NCI-H524 (cell line): ENCODE measurements at regions not wholly inside any gene's neighbourhood (a gene's known extent, or its start where the extent isn't known, plus 50 kb on each side); places are given as distances from the start of the nearest gene placed in this dataset.
"Not testable (repeated sequence)": the region's sequence is repeated elsewhere in the genome, so short reads cannot be mapped to it uniquely, and the experiment has no call there.

Source experiments
- DNase-seq, 2 experiments: peaks; one replicate each; lab custom pipeline; 2025; lab: John Stamatoyannopoulos, UW

DNA sequence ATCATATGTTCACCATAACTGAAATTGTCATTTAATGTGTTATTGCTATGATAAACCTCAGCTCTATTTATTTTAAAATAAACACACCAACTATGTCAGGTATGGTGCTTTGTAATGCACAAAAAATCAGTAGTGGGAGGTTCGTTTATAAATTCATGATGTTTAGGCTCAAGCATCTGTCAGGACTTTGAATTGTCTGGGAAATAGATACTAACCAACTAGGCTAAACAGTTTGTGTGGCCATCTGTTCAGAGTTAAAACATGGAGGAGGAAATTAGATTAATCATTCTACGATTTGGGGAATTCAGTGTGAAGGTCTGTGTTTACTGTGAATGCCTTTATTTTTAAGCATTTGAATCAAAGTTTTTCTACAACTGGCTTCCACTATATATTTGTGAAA, 212.6 kb upstream of the FZD8 start:
- DNase-seq = peak; percentile 15 to 65

DNA sequence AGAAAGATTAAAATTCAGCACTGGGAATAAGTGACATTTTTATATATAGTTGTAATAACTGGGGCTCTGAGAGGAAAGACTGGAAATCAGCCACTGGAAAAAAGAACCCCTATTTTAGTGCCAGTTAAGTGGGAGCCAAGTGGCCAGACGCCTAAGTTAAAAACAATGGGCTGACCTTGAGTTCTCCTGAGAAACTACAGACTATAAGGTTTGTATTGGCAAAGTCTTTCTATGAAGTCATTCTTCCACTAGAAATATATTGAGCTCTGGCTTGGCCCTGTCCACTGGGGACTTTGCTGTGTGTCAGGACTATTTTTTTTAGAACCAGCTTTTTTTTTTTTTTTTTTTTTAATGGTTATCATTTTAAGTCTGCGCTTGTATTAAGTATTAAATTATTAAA, 210.6 kb upstream of the FZD8 start:
- DNase-seq = no peak

DNA sequence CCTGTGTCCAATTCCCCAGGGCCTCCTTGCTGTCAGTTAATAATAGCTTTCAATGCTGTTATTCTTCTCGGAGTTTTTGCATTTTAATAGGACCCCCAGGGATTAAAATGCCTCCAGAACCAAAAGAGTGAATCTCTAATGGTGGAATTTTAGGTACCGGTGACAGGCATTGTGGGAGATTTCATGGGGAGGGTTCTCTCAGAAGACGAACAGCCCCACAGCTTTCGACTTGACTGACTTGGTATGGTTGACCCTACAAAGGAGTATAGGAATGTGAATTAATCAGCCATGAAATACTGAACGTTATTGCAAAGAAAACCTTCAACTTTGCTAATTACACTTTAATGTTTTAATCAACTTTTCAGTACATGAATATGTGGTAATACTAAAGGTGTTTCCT, 206.3 kb upstream of the FZD8 start:
- no peak for DNase-seq

DNA sequence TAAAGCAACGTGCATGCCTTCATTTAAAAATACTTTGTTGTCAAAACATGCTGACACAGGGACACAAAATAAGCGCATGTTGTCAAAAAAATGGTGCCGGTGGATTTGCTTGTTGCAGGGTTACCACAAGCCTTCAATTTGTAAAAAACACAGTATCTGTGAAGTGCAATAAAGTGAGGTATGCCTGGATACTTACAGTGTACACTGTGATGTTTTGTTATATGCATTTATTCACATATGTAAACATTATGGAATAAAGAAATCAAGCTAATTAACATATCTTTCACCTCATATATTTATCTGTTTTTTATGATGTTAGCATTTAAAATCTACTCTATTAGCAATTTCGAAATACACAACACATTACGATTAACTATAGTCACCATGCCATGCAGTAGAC, 202.6 kb upstream of the FZD8 start:
- no peak for DNase-seq

DNA sequence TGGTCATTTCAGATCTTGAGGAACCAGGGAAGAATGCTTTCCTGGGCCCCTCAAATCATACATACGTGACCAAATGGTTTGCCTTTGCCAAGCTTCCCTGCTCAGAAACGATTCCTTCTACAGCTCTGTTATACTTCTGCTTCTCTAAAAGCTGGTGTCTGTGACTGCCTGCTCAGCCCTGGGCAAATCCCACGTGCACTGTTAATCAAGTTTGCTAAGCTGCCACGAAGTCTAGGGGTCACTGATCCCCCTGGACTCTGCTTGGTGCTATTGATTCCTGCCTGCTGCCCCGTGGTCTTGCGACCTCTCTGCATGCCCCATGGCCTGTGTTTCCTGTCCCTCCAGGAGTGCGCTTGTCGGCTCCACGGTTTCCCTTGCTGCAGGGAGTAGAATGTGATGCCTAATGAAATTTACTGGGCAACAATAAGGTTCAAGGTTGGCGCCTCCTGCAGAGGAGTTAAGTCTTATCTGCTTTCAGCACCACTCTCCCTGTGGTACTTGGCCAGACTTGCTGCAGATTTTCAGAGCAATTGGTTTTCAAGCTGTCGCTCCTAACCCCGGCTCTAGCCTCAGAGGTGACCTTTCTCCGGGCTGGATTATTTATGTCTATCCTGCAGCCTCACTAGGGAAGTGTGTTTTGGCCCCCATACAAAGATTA, 201.6 kb upstream of the FZD8 start:
- no peak for DNase-seq

DNA sequence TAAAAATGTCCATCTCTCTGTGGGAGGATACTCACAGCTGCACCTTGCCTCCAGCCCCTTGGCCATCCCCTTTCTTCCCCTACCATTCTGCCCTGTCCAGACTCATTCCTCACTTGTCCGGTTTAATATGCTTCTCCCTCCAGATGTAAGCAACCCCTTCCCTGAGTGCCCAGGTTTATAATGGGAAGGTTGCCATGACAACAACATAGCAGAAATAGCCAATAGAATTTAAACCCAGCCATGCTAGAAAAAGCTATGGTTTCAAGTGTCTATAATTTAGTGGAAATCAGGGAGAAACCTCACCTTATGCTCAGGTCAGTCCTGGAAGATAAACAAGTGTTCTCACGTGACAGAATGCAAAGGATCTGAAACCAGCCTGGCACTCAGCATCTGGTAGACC, 196.0 kb upstream of the FZD8 start:
- DNase-seq = peak in 1 of 2 experiments; percentile 30

DNA sequence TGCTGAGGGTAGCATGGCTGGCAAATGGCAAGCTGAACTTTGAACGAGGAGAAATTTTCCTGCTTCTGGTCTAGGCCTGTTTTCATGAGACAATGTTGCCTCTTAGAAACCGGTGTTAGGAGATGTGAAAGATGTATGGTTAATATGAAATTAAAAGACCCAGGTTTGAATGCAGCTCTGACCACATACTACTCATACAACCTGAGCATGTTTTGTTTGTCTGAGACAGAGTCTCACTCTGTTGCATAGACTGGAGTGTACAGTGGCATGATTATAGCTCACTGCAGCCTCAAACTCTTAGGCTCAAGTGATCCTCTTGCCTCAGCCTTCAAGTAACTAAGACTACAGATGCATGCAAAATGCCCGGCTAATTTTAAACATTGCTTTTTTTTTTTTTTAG, 193.4 kb upstream of the FZD8 start:
- no peak for DNase-seq

DNA sequence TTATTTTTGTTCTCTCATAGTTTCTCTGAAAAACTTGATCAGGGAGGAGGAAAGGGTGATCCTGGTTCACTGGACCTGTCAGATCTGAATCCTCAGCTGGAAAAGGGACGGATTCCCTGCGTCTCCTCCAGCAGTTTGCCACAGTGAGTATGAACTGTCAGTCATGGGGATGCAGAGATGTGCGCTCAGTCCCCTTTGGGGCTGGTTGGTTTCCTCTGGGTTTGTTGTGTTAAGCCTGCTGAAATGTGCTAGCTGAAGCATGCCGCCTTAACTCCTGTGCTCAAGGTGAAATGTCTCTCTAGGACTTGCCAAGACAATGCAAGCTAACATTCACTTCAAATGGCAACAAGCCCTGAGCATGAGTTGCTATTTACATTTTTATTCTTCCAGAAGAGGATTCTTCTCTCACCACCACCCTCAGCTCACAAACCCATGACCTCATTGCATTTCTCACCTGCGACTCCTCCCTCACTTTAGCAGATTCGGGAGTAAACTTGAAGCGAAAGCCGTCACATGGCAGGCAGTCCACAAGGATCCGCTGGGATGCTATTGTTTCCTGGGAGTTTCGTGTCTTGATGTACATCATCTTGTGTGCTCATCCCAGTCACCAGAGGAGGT, 192.9 kb upstream of the FZD8 start:
- DNase-seq = no peak

DNA sequence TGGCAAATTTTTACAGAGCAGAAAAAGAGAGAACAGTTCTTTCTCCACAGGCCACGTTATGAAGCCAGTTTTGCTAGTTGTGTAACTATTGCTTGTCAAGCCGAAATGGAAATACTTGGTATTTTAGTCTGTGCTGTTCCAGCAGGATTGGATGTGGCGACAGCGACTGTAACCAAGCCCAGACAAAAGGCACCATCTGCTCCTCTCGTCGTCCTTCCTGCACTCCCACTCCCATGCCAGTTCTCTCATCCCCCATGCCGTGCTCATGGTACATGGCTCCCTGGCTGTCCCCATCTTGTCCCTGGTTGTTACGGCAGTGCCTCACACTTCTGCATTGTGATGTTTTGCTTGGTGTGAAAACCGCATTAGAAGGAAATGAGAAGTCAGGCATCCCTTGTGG, 185.7 kb upstream of the FZD8 start:
- DNase-seq = peak in 1 of 2 experiments; percentile 12

DNA sequence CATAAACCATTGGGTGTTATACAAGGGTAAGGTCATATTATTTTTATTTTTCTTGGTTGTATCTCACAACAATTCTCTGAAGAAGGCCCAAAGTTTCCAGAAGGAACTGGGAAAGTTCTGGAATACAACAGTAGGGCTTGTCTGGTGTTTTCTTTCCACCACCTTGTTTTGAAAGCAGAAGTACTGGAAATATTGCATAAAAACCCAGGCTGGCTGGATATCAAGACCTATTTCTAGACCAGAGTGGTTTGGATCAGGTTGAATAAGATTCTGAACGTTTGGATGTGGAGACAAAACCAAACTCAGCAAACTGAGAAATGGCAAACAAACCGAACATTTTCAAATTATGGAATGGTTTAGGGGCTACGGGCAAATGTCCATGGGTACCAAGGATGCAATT, 182.6 kb upstream of the FZD8 start:
- no peak for DNase-seq

DNA sequence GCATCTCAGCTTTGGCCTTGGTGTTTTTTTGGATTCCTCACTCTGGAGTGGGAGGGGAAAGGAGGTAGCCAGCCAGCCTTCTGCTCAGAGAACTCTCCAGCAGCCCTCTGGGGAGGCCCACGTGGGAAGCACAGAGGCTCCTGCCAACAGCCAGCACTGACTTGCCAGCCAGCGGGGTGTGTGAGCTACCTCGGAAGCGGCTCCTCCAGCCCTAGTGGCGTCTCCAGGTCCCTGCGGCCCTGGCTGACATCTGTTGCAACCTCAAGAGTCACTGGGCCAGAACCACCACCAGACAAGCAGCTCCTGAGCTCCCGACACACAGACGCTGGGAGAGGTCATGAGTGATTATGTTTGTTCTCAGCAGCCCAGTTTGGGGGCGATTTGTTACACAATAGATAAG, 180.2 kb upstream of the FZD8 start:
- DNase-seq = peak; percentile 76 to 86

DNA sequence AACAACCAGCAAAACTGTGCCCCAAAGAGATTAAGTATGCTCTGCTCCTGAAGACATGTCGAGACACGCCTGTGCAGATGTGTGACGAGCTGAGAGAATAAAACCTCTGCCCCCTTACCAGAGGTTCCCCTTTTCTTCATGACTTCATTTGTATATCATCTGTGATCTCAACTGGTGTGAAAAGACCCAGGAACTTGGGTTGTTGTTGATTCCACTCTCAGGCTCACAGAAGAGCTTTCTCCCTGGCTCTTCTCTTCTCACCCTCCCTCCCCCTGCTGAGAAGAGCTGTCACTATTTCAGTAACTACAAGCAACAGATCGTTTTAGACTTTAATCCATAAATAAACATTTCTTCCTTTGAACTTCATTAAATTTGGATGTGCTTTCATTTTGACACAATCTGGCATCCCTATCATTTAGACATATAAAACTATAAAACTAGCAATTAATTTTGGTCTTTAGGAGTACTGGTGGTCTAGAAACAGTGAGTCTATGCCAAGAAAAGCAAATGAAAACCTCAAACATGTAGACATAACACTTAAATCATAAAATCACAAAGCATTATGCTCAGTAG, 179.3 kb upstream of the FZD8 start:
- no peak for DNase-seq

DNA sequence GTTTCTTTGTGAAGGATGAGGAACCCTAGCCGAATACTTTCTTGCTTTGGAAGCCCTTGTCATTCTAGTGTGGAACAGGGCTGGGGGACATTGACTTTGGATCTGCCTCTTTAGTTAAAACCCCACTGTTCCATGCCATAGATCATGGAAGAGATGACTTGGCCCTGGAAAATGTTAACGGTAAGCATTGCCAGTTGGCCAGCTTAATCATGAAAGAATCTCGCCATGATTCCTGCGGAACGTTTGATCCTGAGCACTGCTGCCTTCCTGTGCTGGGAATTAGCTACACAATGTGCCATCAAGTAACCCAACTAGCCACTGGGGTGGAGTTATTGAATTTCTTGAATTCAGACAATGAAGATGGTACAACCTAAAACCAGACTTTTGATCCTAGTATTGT, 177.6 kb upstream of the FZD8 start:
- no peak for DNase-seq

DNA sequence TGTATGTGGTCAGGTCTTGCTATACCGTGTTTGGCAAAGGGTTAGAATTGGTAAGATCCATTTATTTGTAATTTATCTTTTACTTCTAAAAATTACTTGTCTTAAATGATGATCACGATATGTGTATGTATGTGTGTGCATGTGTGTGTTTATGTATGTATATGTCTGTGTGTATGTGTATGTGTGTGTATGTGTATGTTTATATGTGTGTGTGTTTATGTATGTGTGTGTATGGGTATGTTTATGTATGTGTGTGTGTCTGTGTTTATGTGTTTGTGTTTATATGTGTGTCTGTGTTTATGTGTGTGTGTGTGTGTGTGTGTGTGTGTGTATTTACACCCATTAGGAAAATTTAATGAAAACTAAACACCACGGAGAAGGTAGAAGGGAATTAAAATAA, 176.9 kb upstream of the FZD8 start:
- no peak for DNase-seq

DNA sequence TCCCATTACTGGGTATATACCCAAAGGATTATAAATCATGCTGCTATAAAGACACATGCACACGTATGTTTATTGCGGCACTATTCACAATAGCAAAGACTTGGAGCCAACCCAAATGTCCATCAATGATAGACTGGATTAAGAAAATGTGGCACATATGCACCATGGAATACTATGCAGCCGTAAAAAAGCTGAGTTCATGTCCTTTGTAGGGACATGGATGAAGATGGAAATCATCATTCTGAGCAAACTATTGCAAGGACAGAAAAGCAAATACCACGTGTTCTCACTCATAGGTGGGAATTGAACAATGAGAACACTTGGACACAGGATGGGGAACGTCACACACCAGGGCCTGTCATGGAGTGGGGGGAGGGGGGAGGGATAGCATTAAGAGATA, 175.0 kb upstream of the FZD8 start:
- DNase-seq = not testable (repeated sequence)

DNA sequence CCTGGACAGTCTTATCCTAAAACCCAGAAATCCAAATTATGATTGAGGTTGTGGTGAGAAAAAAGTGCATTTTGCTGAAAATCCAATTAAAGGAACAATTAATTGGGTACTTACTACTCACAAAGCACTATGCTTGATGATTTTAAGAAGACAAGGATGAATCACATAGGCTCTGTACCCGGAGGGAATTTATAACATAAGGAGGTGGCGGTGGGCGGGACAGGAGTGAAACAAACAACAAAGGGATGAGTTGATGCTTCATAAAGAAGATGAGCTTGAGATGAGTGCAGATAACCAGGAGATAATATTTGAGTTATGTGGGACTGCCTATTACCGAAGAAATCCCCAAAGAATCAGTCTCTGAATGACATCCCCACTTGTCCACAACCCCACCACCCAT, 171.1 kb upstream of the FZD8 start:
- no peak for DNase-seq

DNA sequence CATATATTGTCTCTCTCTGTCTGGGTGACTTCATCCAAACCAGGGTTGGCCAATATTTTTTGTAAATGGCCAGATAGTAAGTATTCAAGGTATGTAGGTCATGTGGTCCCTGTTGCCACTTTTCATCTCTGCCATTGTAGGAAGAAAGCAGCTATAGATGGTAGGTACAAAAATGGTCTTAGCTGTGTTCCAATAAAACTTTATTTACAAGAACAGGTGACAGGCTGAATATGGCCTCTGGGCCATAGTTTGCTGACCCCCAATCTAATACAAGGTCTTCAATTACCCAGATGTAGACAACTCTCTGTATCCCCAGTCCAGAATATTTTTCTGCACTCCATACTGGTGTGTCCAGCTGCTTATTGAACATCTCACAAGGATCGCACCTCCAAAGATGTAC, 166.2 kb upstream of the FZD8 start:
- DNase-seq = no peak

DNA sequence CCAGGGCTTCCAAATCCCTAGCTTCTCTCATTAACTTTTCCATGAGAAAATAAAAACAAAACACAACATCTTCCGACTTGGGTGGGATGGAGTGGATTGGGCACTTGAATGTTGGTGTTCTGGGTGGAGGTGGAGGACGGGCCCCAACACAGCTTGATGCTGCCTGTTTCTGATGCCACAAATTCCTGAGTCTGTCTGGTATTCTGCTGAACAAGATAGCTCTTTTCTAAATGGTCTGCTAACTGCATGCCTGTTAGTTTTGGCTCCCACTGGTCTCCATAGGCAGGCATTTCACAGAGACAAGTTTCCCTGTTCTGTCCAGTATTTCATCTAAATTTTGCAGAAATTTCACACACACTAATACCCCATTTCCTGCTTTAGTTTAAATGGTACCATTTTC, 160.9 kb upstream of the FZD8 start:
- no peak for DNase-seq

DNA sequence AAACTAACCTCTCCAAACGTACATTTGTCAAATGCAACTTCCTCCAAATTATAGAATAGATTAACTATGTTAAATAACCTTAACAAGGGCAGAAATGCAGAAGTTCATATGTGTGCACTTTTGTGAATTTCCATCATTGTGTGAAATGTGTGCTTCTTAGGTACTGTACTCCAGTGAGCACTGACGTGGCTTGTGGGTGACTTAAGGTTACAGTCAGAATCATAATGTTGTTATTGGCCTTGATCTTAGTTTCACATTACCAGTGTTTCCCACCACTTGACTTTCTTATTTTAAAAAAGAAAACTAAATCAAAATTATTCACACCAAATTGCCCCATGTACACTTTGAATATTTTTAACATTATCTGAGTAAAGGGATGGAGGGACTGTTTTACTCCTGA, 155.1 kb upstream of the FZD8 start:
- DNase-seq = no peak

DNA sequence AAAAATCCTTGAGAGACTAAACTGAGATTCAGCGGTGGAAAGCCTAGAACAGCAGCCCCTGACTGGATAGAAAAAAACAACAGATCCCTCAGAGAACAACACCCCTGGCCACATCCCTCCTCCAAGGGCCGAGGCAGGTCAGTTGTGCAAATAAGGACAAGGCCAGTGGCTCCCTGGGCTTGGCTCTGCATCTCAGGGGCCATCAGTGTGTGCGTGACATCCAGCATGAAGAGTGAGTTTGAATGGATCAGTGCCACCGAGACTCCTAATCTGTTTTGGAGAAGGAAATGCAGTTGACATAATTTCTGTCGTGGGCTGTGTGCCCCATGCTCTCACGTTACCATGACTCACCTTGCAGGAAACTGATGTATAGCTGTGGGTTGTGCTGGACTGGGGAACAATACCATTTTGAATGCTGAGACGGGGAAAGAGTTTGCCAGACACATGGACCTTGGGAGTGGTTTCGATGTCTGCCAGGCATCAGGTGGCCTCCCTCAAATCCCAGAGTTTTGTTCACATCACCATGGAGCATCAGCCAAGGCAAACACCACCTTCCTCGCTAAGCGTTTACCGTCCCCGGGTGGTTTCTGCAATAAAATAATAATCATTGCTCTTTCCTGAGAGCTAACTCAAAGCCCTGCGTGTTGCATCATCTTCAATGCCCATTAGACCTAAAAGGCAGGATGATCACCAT, 153.2 kb upstream of the FZD8 start:
- no peak for DNase-seq

DNA sequence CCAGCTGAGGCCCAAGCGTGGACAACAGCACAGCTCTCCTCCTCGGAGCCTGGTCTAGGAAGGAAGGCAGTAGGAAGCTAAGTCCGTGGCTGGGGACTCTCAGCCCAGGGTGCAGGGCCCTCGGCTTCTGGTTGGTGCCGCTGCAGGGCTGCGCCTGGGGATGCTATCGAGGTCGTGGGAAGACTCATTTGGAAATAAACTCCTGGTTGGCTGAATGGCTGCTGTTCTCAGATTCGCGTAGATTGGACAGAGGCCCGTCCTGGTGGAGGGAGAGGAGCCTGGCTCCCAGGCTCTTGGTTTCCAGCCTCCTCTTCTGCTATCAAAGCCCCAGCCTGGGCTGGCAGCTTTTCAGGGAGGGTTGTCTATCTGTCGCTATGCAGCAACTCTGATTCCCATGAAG, 152.6 kb upstream of the FZD8 start:
- no peak for DNase-seq

DNA sequence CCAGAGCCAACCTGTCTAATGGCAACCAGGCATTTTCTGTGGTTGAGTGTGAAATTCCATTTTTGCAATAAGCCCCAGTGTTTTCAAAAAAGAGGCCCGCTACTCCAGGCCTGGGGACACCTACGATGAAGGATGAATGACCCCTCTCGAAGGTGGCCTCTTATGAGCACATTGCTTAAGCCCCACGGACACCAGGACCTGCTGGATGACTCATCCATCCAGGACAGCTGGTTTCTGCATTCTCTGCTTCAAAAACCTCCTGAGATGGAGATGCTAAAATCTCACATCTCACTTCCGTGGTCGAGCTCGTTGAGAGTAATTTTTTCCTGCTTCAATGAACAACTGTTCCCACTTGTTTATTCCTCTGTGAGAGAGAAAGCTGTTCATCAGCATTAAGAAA, 150.2 kb upstream of the FZD8 start:
- no peak for DNase-seq

DNA sequence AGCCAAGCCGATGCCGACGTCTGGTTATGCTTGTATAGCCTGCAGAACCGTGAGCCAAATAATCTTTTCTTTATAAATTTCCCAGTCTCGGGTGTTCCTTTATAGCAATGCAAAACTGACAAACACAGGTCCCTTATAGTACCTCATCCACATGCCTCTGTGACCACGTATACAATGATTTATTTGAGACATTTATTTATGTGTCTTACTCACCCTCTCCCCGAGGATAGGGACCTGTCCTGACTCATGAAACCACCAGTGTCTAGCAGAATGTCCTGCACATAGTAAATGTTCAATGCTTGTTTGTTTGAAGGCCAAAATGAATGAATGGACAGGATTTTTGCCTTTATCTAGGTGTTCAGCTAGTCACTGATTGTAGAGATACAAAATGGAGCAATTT, 147.9 kb upstream of the FZD8 start:
- DNase-seq = no peak
